ENCODE measurements at regions not wholly inside any gene's neighbourhood (a gene's known extent, or its start where the extent isn't known, plus 50 kb on each side); places are given as distances from the start of the nearest gene placed in this dataset.
"Not testable (repeated sequence)": the region's sequence is repeated elsewhere in the genome, so short reads cannot be mapped to it uniquely, and the experiment has no call there.

- no peak for DNase-seq (ENCODE audit: extremely low spot score)
- CTCF ChIA-PET, result interaction anchor here (0.6 kb wide), 1 partner anchor 1231 kb away, joined by 3 read pairs; no protein-coding TSS in a partner anchor
- TF ChIP-seq SUZ12 (IDR thresholded peaks at IDR 0.05), result no peak
- TF ChIP-seq HDGF (IDR thresholded peaks at IDR 0.05; ENCODE audit: borderline replicate concordance), result no peak
- no peak for TF ChIP-seq FOXM1 (IDR thresholded peaks at IDR 0.05; ENCODE audit: borderline replicate concordance)
- no peak for TF ChIP-seq ZNF384 (IDR thresholded peaks at IDR 0.05)
- no peak for TF ChIP-seq ELF4 (IDR thresholded peaks at IDR 0.05)
- TF ChIP-seq L3MBTL2 (conservative IDR thresholded peaks at IDR 0.05), result no peak
- TF ChIP-seq LEF1 (IDR thresholded peaks at IDR 0.05; ENCODE audit: borderline replicate concordance), result no peak
- TF ChIP-seq TARDBP (IDR thresholded peaks at IDR 0.05), result no peak
- no peak for TF ChIP-seq CTBP1 (IDR thresholded peaks at IDR 0.05; ENCODE audit: borderline replicate concordance)
- no peak for TF ChIP-seq SP1 (IDR thresholded peaks at IDR 0.05)
- no peak for TF ChIP-seq ARNT (IDR thresholded peaks at IDR 0.05)
- no peak for TF ChIP-seq FOXK2 (IDR thresholded peaks at IDR 0.05)
- TF ChIP-seq BHLHE40 (IDR thresholded peaks at IDR 0.05; ENCODE audit: borderline replicate concordance), result no peak
- TF ChIP-seq PKNOX1 (IDR thresholded peaks at IDR 0.05), result no peak
- TF ChIP-seq FOXA1 (IDR thresholded peaks at IDR 0.05), result no peak
- POLR2A ChIA-PET, result no interaction called here
Measured at GRCh38 chr6:153449279-153449678, 318.2 kb upstream of the RGS17 start.

- CTCF ChIA-PET; POLR2A ChIA-PET; DNase-seq (ENCODE audit: extremely low spot score): not testable (repeated sequence)
Measured at GRCh38 chr6:153442749-153443148, 311.7 kb upstream of the RGS17 start.

GRCh38 chr6:153442096-153442495 lies 311.0 kb upstream of the RGS17 start:
- TF ChIP-seq NFRKB (IDR thresholded peaks at IDR 0.05) (no peak), FOXK2 (IDR thresholded peaks at IDR 0.05) (no peak), ELF4 (IDR thresholded peaks at IDR 0.05) (no peak), L3MBTL2 (conservative IDR thresholded peaks at IDR 0.05) (no peak), TARDBP (IDR thresholded peaks at IDR 0.05) (no peak), FOXA1 (IDR thresholded peaks at IDR 0.05) (no peak), ZNF384 (IDR thresholded peaks at IDR 0.05) (no peak), CTBP1 (IDR thresholded peaks at IDR 0.05; ENCODE audit: borderline replicate concordance) (no peak), PKNOX1 (IDR thresholded peaks at IDR 0.05) (no peak), LEF1 (IDR thresholded peaks at IDR 0.05; ENCODE audit: borderline replicate concordance) (no peak), SP1 (IDR thresholded peaks at IDR 0.05) (no peak), HDGF (IDR thresholded peaks at IDR 0.05; ENCODE audit: borderline replicate concordance) (no peak)
- ChIA-PET POLR2A (no interaction called here), CTCF (no interaction called here)
- DNase-seq (ENCODE audit: extremely low spot score), result no peak

GRCh38 chr6:153437193-153437592 lies 306.1 kb upstream of the RGS17 start:
- no peak for DNase-seq (ENCODE audit: extremely low spot score)
- TF ChIP-seq BHLHE40 (IDR thresholded peaks at IDR 0.05; ENCODE audit: borderline replicate concordance) (no peak), FOXK2 (IDR thresholded peaks at IDR 0.05) (no peak), PKNOX1 (IDR thresholded peaks at IDR 0.05) (no peak), ELF4 (IDR thresholded peaks at IDR 0.05) (no peak), TARDBP (IDR thresholded peaks at IDR 0.05) (no peak), SUZ12 (IDR thresholded peaks at IDR 0.05) (no peak), ZNF384 (IDR thresholded peaks at IDR 0.05) (no peak), ARNT (IDR thresholded peaks at IDR 0.05) (no peak), HDGF (IDR thresholded peaks at IDR 0.05; ENCODE audit: borderline replicate concordance) (no peak), LEF1 (IDR thresholded peaks at IDR 0.05; ENCODE audit: borderline replicate concordance) (no peak), NFRKB (IDR thresholded peaks at IDR 0.05) (no peak), FOXA1 (IDR thresholded peaks at IDR 0.05) (no peak), CTBP1 (IDR thresholded peaks at IDR 0.05; ENCODE audit: borderline replicate concordance) (no peak)
- POLR2A ChIA-PET, result no interaction called here

GRCh38 chr6:153436351-153436750 lies 305.3 kb upstream of the RGS17 start:
- ChIA-PET POLR2A (no interaction called here), CTCF (no interaction called here)
- DNase-seq (ENCODE audit: extremely low spot score), result no peak
- no peak for TF ChIP-seq FOXM1 (IDR thresholded peaks at IDR 0.05; ENCODE audit: borderline replicate concordance)
- TF ChIP-seq CTBP1 (IDR thresholded peaks at IDR 0.05; ENCODE audit: borderline replicate concordance), result no peak
- TF ChIP-seq FOXK2 (IDR thresholded peaks at IDR 0.05), result no peak
- no peak for TF ChIP-seq SUZ12 (IDR thresholded peaks at IDR 0.05)
- no peak for TF ChIP-seq TARDBP (IDR thresholded peaks at IDR 0.05)
- TF ChIP-seq ZNF384 (IDR thresholded peaks at IDR 0.05), result no peak
- TF ChIP-seq SP1 (IDR thresholded peaks at IDR 0.05), result no peak
- TF ChIP-seq PKNOX1 (IDR thresholded peaks at IDR 0.05), result no peak
- no peak for TF ChIP-seq ELF4 (IDR thresholded peaks at IDR 0.05)
- TF ChIP-seq L3MBTL2 (conservative IDR thresholded peaks at IDR 0.05), result no peak
- no peak for TF ChIP-seq HDGF (IDR thresholded peaks at IDR 0.05; ENCODE audit: borderline replicate concordance)
- no peak for TF ChIP-seq FOXA1 (IDR thresholded peaks at IDR 0.05)
- TF ChIP-seq BHLHE40 (IDR thresholded peaks at IDR 0.05; ENCODE audit: borderline replicate concordance), result no peak
- no peak for TF ChIP-seq NFRKB (IDR thresholded peaks at IDR 0.05)
- no peak for TF ChIP-seq ARNT (IDR thresholded peaks at IDR 0.05)
- TF ChIP-seq LEF1 (IDR thresholded peaks at IDR 0.05; ENCODE audit: borderline replicate concordance), result no peak

More at GRCh38 chr6:153437193-153437592, 306.1 kb upstream of the RGS17 start:
- CTCF ChIA-PET, result no interaction called here

- ChIA-PET CTCF (no interaction called here), POLR2A (no interaction called here)
- TF ChIP-seq FOXK2 (IDR thresholded peaks at IDR 0.05) (no peak), FOXA1 (IDR thresholded peaks at IDR 0.05) (no peak), BHLHE40 (IDR thresholded peaks at IDR 0.05; ENCODE audit: borderline replicate concordance) (no peak), L3MBTL2 (conservative IDR thresholded peaks at IDR 0.05) (no peak), ARNT (IDR thresholded peaks at IDR 0.05) (no peak), SUZ12 (IDR thresholded peaks at IDR 0.05) (no peak), SP1 (IDR thresholded peaks at IDR 0.05) (no peak), NFRKB (IDR thresholded peaks at IDR 0.05) (no peak), PKNOX1 (IDR thresholded peaks at IDR 0.05) (no peak), TARDBP (IDR thresholded peaks at IDR 0.05) (no peak), FOXM1 (IDR thresholded peaks at IDR 0.05; ENCODE audit: borderline replicate concordance) (no peak), CTBP1 (IDR thresholded peaks at IDR 0.05; ENCODE audit: borderline replicate concordance) (no peak), LEF1 (IDR thresholded peaks at IDR 0.05; ENCODE audit: borderline replicate concordance) (no peak), HDGF (IDR thresholded peaks at IDR 0.05; ENCODE audit: borderline replicate concordance) (no peak), ELF4 (IDR thresholded peaks at IDR 0.05) (no peak), ZNF384 (IDR thresholded peaks at IDR 0.05) (no peak)
- no peak for DNase-seq (ENCODE audit: extremely low spot score)
Measured at GRCh38 chr6:153435787-153436186, 304.7 kb upstream of the RGS17 start.

All from HEK293T (cell line).